ENCODE measurements at regions not wholly inside any gene's neighbourhood (a gene's known extent, or its start where the extent isn't known, plus 50 kb on each side); places are given as distances from the start of the nearest gene placed in this dataset.

- H3K27ac ChIP-seq = no peak overlapping the region
- TF ChIP-seq, protein P1, sequence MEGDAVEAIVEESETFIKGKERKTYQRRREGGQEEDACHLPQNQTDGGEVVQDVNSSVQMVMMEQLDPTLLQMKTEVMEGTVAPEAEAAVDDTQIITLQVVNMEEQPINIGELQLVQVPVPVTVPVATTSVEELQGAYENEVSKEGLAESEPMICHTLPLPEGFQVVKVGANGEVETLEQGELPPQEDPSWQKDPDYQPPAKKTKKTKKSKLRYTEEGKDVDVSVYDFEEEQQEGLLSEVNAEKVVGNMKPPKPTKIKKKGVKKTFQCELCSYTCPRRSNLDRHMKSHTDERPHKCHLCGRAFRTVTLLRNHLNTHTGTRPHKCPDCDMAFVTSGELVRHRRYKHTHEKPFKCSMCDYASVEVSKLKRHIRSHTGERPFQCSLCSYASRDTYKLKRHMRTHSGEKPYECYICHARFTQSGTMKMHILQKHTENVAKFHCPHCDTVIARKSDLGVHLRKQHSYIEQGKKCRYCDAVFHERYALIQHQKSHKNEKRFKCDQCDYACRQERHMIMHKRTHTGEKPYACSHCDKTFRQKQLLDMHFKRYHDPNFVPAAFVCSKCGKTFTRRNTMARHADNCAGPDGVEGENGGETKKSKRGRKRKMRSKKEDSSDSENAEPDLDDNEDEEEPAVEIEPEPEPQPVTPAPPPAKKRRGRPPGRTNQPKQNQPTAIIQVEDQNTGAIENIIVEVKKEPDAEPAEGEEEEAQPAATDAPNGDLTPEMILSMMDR (IDR thresholded peaks at IDR 0.05) = no peak
- no peak for TF ChIP-seq ZFX (IDR thresholded peaks at IDR 0.05; ENCODE audit: borderline replicate concordance)
Measured at GRCh38 chr14:50021261-50022031, 94.9 kb downstream of the VCPKMT start.

- no peak overlapping the region for H3K27ac ChIP-seq
- TF ChIP-seq, protein P1 (IDR thresholded peaks at IDR 0.05) = no peak
- no peak for TF ChIP-seq ZFX (IDR thresholded peaks at IDR 0.05; ENCODE audit: borderline replicate concordance)
Measured at GRCh38 chr14:50022661-50023060, 93.7 kb downstream of the VCPKMT start.

- TF ChIP-seq ZFX (IDR thresholded peaks at IDR 0.05; ENCODE audit: borderline replicate concordance) = no peak
- TF ChIP-seq, protein P1 (IDR thresholded peaks at IDR 0.05) = no peak
- no peak overlapping the region for H3K27ac ChIP-seq
Measured at GRCh38 chr14:50023671-50024490, 92.5 kb downstream of the VCPKMT start.

- no peak for TF ChIP-seq ZFX (IDR thresholded peaks at IDR 0.05; ENCODE audit: borderline replicate concordance)
- TF ChIP-seq, protein P1 (IDR thresholded peaks at IDR 0.05) = no peak
- no peak overlapping the region for H3K27ac ChIP-seq
Measured at GRCh38 chr14:50025073-50025472, 91.3 kb downstream of the VCPKMT start.

- TF ChIP-seq, protein P1 (IDR thresholded peaks at IDR 0.05) = no peak
- no peak for TF ChIP-seq ZFX (IDR thresholded peaks at IDR 0.05; ENCODE audit: borderline replicate concordance)
- H3K27ac ChIP-seq = no peak overlapping the region
Measured at GRCh38 chr14:50025776-50026175, 90.6 kb downstream of the VCPKMT start.

DNA sequence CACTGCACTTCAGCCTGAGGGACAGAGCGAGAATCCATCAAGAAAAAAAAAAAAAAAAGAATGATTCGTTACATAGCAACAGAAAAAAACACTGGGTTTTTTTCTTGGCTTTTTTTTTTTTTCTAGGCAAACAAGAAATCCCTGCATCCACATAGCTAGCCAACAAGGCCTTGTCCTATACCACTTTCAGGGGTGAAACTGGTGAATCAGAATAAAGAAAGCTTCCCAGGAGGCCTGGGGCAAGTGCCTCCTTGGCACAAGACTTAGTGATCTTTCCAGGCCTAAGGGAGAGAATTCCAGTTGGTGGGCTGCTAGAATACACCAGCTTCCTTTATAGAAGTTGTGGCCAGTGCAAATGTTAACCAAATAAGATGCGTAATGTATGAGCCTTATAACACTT, 90.0 kb downstream of the VCPKMT start:
- no peak for TF ChIP-seq ZFX (IDR thresholded peaks at IDR 0.05; ENCODE audit: borderline replicate concordance)
- TF ChIP-seq, protein P1 (IDR thresholded peaks at IDR 0.05) = no peak
- no peak overlapping the region for H3K27ac ChIP-seq

DNA sequence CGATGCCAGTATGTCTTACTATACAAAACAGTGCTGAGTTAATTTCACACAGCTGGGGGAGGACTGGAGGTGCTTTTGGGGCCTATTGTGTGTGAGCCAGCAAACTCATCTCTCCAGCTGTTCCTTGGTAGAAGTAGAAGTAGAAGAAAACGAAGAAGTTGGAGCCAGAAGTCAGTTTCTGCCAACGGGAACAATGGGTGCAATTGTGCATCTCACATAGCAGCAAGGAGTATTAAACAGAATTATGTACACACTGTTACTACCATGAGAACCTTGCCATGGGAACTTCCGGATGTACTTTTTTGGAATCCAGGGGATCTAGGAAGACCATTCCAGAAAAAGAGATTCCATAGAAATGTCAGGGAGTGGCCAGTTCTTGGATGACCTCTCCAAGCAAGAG, 88.6 kb downstream of the VCPKMT start:
- TF ChIP-seq, protein P1 (IDR thresholded peaks at IDR 0.05) = no peak
- no peak for TF ChIP-seq ZFX (IDR thresholded peaks at IDR 0.05; ENCODE audit: borderline replicate concordance)
- no peak overlapping the region for H3K27ac ChIP-seq

All from 22Rv1 (cell line).